PC-3 (cell line): ENCODE measurements at regions not wholly inside any gene's neighbourhood (a gene's known extent, or its start where the extent isn't known, plus 50 kb on each side); places are given as distances from the start of the nearest gene placed in this dataset.

ENCODE experiments used
- EZH2 ChIP-seq: fragments of 300-600 bp; sonication (generic); IDR thresholded peaks from one replicate; pipeline ENCODE4 v1.6.1; 2017; ENCODE audit warnings: antibody characterized with exemption, mild to moderate bottlenecking, low read length; ENCODE audit not compliant: unreplicated experiment
- EZH2phosphoT487 ChIP-seq: fragments of 300-600 bp; sonication (generic); IDR thresholded peaks from 2 replicates; pipeline ENCODE4 v1.6.1; 2018; ENCODE audit warnings: mild to moderate bottlenecking, antibody characterized with exemption, low read length, borderline replicate concordance
- TF ChIP-seq, protein P1 (sequence below): fragments of 300-600 bp; sonication (generic); conservative IDR thresholded peaks from 2 replicates; pipeline ENCODE4 v1.5.1; 2017; ENCODE audit warnings: antibody characterized with exemption, low read depth, mild to moderate bottlenecking, low read length

DNA sequence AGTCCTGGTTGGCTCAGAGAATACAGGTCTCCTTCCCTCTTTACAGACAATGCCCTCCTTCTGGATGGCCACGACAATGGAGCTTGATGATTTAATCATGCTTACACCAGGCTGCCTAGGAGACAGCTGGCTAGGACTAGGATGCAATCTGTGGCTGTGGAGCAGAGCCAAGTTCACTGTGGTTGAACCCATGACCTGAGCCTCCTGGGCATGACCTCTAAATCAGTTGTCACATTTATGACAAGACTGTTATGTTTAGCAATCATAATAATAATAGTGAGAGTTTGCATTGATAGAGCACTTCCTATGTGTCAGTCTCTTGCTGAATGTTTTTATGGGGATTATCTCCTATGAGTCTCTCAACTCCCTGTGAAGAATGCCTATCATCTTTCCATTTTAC, 244.1 kb downstream of the ICOS start:
- TF ChIP-seq, protein P1, sequence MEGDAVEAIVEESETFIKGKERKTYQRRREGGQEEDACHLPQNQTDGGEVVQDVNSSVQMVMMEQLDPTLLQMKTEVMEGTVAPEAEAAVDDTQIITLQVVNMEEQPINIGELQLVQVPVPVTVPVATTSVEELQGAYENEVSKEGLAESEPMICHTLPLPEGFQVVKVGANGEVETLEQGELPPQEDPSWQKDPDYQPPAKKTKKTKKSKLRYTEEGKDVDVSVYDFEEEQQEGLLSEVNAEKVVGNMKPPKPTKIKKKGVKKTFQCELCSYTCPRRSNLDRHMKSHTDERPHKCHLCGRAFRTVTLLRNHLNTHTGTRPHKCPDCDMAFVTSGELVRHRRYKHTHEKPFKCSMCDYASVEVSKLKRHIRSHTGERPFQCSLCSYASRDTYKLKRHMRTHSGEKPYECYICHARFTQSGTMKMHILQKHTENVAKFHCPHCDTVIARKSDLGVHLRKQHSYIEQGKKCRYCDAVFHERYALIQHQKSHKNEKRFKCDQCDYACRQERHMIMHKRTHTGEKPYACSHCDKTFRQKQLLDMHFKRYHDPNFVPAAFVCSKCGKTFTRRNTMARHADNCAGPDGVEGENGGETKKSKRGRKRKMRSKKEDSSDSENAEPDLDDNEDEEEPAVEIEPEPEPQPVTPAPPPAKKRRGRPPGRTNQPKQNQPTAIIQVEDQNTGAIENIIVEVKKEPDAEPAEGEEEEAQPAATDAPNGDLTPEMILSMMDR, result no peak
- TF ChIP-seq EZH2phosphoT487, result no peak
- no peak for TF ChIP-seq EZH2
